Activated naive CD8-positive, alpha-beta T cell treated with anti-CD3 and anti-CD28 coated beads, Interleukin-2, amount 10 ng/mL, durations not matched to agents 7 days and 5 days (primary cell): ENCODE measurements at regions not wholly inside any gene's neighbourhood (a gene's known extent, or its start where the extent isn't known, plus 50 kb on each side); places are given as distances from the start of the nearest gene placed in this dataset.
"Not testable (repeated sequence)": the region's sequence is repeated elsewhere in the genome, so short reads cannot be mapped to it uniquely, and the experiment has no call there.

Experiments
- ATAC-seq: fragments of 150-1000 bp; cut with Tn5 transposase; one replicate; pipeline ENCODE4 v1.10.0; 2021; ENCODE audit warnings: low read depth, moderate library complexity
- POLR2A ChIA-PET: fragments of 350-600 bp; sonication (Branson Sonifier 250); formaldehyde crosslinking; loops from one replicate; lab custom pipeline; 2021; ENCODE audit warnings: antibody characterized with exemption; lab: Charles Lee
- DNase-seq: peaks from one replicate; pipeline ENCODE4 v3.0.0; 2021
- H3K27ac Mint-ChIP-seq: one replicate; pipeline ENCODE4 v1.8.0; 2022; ENCODE audit warnings: mild to moderate bottlenecking, mixed read lengths
- H3K27me3 Mint-ChIP-seq: one replicate; pipeline ENCODE4 v1.8.0; 2022; ENCODE audit warnings: mild to moderate bottlenecking, moderate library complexity, mixed read lengths
- H3K36me3 Mint-ChIP-seq: one replicate; pipeline ENCODE4 v1.8.0; 2021; ENCODE audit warnings: mild to moderate bottlenecking, mixed read lengths
- H3K4me1 Mint-ChIP-seq: one replicate; pipeline ENCODE4 v1.8.0; 2021; ENCODE audit warnings: mixed read lengths
- H3K4me3 Mint-ChIP-seq: one replicate; pipeline ENCODE4 v1.8.0; 2022; ENCODE audit warnings: mild to moderate bottlenecking, moderate library complexity, mixed read lengths
- H3K9me3 Mint-ChIP-seq: one replicate; pipeline ENCODE4 v1.8.0; 2021; ENCODE audit warnings: mixed read lengths

DNA sequence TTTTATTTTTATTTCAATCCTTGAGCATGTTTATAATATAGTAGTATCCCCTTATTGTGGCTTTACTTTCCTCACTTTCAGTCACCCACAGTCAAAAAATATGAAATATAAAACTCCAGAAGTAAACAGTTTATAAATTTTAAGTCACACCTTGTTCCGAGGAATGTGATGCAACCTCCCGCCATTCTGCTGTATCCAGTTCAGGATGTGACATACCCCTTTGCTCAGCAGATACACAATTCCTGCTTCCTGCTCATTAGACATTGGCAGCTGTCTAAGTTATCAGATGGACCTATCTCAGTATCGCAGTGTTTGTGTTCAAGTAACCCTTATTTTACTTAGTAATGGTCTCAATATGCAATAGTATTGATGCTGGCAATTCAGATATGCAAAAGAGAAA lies 144.5 kb downstream of the POTEG start:
- H3K36me3 Mint-ChIP-seq, H3K27ac Mint-ChIP-seq, H3K27me3 Mint-ChIP-seq, DNase-seq, H3K4me3 Mint-ChIP-seq, H3K9me3 Mint-ChIP-seq, POLR2A ChIA-PET, H3K4me1 Mint-ChIP-seq, ATAC-seq: not testable (repeated sequence)

- POLR2A ChIA-PET, H3K36me3 Mint-ChIP-seq, H3K4me3 Mint-ChIP-seq, H3K9me3 Mint-ChIP-seq, H3K4me1 Mint-ChIP-seq, DNase-seq, H3K27me3 Mint-ChIP-seq, H3K27ac Mint-ChIP-seq, ATAC-seq: not testable (repeated sequence)
These were observed 133.9 kb downstream of the POTEG start for GRCh38 chr14:19300243-19300642.

- ATAC-seq, DNase-seq, H3K4me1 Mint-ChIP-seq, H3K27ac Mint-ChIP-seq, H3K36me3 Mint-ChIP-seq, H3K4me3 Mint-ChIP-seq, H3K9me3 Mint-ChIP-seq, POLR2A ChIA-PET, H3K27me3 Mint-ChIP-seq: not testable (repeated sequence)
These were observed 133.3 kb downstream of the POTEG start for GRCh38 chr14:19300838-19301237.

- H3K27me3 Mint-ChIP-seq, H3K4me1 Mint-ChIP-seq, H3K4me3 Mint-ChIP-seq, ATAC-seq, H3K36me3 Mint-ChIP-seq, DNase-seq, H3K9me3 Mint-ChIP-seq, POLR2A ChIA-PET, H3K27ac Mint-ChIP-seq: not testable (repeated sequence)
These were observed 130.3 kb downstream of the POTEG start for GRCh38 chr14:19303844-19304243.

DNA sequence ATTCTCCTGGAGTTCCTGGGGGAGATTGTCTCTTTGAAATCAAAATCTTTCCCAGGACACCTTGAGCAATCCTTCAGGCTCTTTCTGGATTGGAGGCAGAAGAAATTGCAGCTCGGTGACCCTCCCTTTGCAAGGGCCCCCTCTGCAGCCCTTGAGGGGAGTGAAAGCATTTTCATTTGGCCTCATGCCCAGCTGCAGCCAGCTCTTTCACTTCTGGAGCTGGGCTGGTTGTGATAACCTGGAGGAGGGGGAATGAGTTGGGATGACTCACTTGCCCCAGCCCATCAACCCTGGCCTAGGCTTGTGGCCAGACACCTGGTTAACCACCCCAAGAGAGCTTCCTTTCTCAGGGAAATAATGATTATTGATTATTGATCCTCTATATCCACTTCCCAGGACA lies 129.7 kb downstream of the POTEG start:
- POLR2A ChIA-PET, H3K4me3 Mint-ChIP-seq, ATAC-seq: not testable (repeated sequence)

DNA sequence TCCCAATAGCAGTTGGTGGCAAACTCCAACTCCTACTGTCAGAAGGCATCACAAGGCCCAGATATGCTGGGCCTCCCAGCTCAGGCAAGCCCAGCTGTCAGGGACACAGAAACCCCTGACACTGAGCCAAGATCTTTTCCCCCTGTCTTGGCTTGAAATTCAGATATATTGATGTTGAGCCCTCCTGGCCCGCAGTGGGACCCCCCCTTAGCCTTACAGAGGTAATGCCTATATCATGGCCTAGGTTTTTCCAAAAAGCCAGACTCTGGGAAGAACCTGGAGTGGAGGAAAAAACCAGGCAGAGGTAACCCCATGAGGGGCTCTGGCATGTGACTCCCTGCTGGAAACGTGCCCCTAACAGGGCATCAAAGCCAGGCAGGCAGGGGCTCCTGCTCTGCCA lies 129.2 kb downstream of the POTEG start:
- H3K4me1 Mint-ChIP-seq, DNase-seq, POLR2A ChIA-PET, H3K9me3 Mint-ChIP-seq, ATAC-seq, H3K27me3 Mint-ChIP-seq, H3K27ac Mint-ChIP-seq, H3K36me3 Mint-ChIP-seq, H3K4me3 Mint-ChIP-seq: not testable (repeated sequence)

More for the DNA sequence above, 129.7 kb downstream of the POTEG start:
- DNase-seq, H3K27ac Mint-ChIP-seq, H3K27me3 Mint-ChIP-seq, H3K9me3 Mint-ChIP-seq, H3K36me3 Mint-ChIP-seq, H3K4me1 Mint-ChIP-seq: not testable (repeated sequence)

GRCh38 chr14:19305776-19306175 lies 128.4 kb downstream of the POTEG start:
- ATAC-seq, POLR2A ChIA-PET, H3K9me3 Mint-ChIP-seq, DNase-seq, H3K36me3 Mint-ChIP-seq, H3K27ac Mint-ChIP-seq, H3K27me3 Mint-ChIP-seq, H3K4me1 Mint-ChIP-seq, H3K4me3 Mint-ChIP-seq: not testable (repeated sequence)

- ATAC-seq, H3K27ac Mint-ChIP-seq, H3K4me3 Mint-ChIP-seq, H3K36me3 Mint-ChIP-seq, H3K9me3 Mint-ChIP-seq, H3K4me1 Mint-ChIP-seq, H3K27me3 Mint-ChIP-seq, DNase-seq, POLR2A ChIA-PET: not testable (repeated sequence)
These were observed 127.7 kb downstream of the POTEG start for GRCh38 chr14:19306405-19306804.

DNA sequence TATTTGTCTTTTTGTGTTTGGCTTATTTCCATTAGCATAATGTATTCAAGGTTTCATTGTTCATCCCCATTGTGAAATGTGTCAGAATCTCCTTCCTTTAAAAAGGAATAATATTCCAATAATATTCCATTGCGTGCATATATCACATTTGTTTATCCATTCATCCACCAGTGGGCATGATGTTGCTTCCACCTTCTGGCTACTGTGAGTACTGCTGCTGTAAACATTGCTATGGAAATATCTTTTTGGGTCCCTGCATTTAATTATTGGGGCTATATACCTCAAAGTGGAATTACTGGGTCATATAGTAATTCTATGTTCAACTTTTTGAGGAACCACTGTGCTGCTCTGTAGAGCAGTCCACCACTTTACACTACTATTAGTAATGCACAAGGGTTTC lies 123.1 kb downstream of the POTEG start:
- H3K4me1 Mint-ChIP-seq, H3K27ac Mint-ChIP-seq, H3K4me3 Mint-ChIP-seq, H3K27me3 Mint-ChIP-seq, DNase-seq, ATAC-seq, H3K36me3 Mint-ChIP-seq, H3K9me3 Mint-ChIP-seq, POLR2A ChIA-PET: not testable (repeated sequence)

GRCh38 chr14:19330678-19331077 lies 103.5 kb downstream of the POTEG start:
- DNase-seq, H3K4me3 Mint-ChIP-seq, H3K4me1 Mint-ChIP-seq, ATAC-seq, POLR2A ChIA-PET, H3K27ac Mint-ChIP-seq, H3K9me3 Mint-ChIP-seq, H3K36me3 Mint-ChIP-seq, H3K27me3 Mint-ChIP-seq: not testable (repeated sequence)

- DNase-seq, H3K9me3 Mint-ChIP-seq, POLR2A ChIA-PET, H3K4me1 Mint-ChIP-seq, H3K27ac Mint-ChIP-seq, ATAC-seq, H3K4me3 Mint-ChIP-seq, H3K27me3 Mint-ChIP-seq, H3K36me3 Mint-ChIP-seq: not testable (repeated sequence)
These were observed 96.7 kb downstream of the POTEG start for GRCh38 chr14:19337232-19338059.

DNA sequence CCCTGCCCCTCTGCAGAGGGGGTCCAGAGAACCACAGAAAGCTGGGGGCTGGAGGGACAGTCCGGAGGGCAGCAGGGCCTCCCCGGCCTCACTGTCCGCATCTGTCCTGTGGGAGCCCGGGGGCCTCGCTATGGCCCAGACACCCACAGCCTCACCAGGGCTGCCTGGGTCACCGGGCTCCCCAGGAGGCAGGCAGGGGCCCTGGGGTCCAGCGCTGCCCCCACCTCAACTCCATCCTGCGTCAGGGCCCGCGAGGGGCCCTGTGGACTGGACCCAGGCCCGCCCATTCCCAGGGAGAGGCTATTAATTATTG lies 96.1 kb downstream of the POTEG start:
- H3K27ac Mint-ChIP-seq, POLR2A ChIA-PET, H3K36me3 Mint-ChIP-seq, H3K4me3 Mint-ChIP-seq, H3K9me3 Mint-ChIP-seq, ATAC-seq, H3K27me3 Mint-ChIP-seq, DNase-seq, H3K4me1 Mint-ChIP-seq: not testable (repeated sequence)

- H3K4me3 Mint-ChIP-seq, H3K9me3 Mint-ChIP-seq, H3K36me3 Mint-ChIP-seq, DNase-seq, H3K27me3 Mint-ChIP-seq, H3K4me1 Mint-ChIP-seq, POLR2A ChIA-PET, ATAC-seq, H3K27ac Mint-ChIP-seq: not testable (repeated sequence)
These were observed 93.2 kb downstream of the POTEG start for GRCh38 chr14:19340976-19341375.

DNA sequence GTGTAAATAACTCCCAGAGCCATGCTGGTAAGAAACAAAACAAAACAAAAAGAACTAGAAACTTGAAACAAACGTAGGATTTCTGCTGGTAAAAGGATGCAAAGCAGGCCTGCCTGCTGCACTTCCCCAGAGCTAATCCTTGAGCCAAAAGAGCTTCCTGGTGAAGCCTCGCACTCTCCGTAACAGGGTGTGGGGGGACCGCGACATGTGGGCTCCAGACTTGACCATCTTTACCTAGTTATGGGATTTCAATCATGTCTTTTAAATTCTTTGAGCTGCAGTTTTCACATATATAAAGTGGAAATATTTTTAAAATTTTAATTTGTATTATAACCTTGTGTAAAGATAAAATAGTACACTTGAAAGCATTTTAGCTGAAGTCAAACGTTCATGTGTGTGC lies 92.5 kb downstream of the POTEG start:
- ATAC-seq, H3K4me1 Mint-ChIP-seq, H3K9me3 Mint-ChIP-seq, H3K27me3 Mint-ChIP-seq, H3K36me3 Mint-ChIP-seq, H3K27ac Mint-ChIP-seq, H3K4me3 Mint-ChIP-seq, DNase-seq, POLR2A ChIA-PET: not testable (repeated sequence)
